Mesendoderm (in vitro differentiated cells): ENCODE measurements at regions not wholly inside any gene's neighbourhood (a gene's known extent, or its start where the extent isn't known, plus 50 kb on each side); places are given as distances from the start of the nearest gene placed in this dataset.
"Not testable (repeated sequence)": the region's sequence is repeated elsewhere in the genome, so short reads cannot be mapped to it uniquely, and the experiment has no call there.

Experiments used
- DNase-seq: peaks from one replicate; pipeline ENCODE4 v3.0.0; 2013
- H2AK5ac ChIP-seq: 2 replicates; pipeline ENCODE4 v1.6.1; 2013; ENCODE audit warnings: low read length, inconsistent platforms
- H2BK120ac ChIP-seq: 2 replicates; pipeline ENCODE4 v1.6.1; 2013; ENCODE audit warnings: low read depth, mild to moderate bottlenecking, low read length, moderate library complexity, mixed read lengths
- H2BK15ac ChIP-seq: replicated peaks from 2 replicates; pipeline ENCODE4 v1.6.1; 2013; ENCODE audit warnings: low read depth, mild to moderate bottlenecking, moderate library complexity
- H2BK5ac ChIP-seq: 2 replicates; pipeline ENCODE4 v1.6.1; 2013; ENCODE audit warnings: low read length, inconsistent platforms
- H3K18ac ChIP-seq: 2 replicates; pipeline ENCODE4 v1.6.1; 2013; ENCODE audit warnings: mild to moderate bottlenecking, low read length, mixed read lengths
- H3K23ac ChIP-seq: one replicate; pipeline ENCODE4 v1.6.1; 2013; ENCODE audit warnings: low read length
- H3K27ac ChIP-seq: 2 replicates; pipeline ENCODE4 v1.5.1; 2013; ENCODE audit warnings: low read depth, mild to moderate bottlenecking, inconsistent platforms, low read length, moderate library complexity
- H3K27me3 ChIP-seq: 2 replicates; pipeline ENCODE4 v1.6.1; 2013; ENCODE audit warnings: low read length, control low read depth, mild to moderate bottlenecking, inconsistent platforms; ENCODE audit not compliant: insufficient read depth, poor library complexity
- H3K36me3 ChIP-seq: 2 replicates; pipeline ENCODE4 v1.6.1; 2013; ENCODE audit warnings: low read length, inconsistent platforms; ENCODE audit not compliant: control insufficient read depth, insufficient read depth
- H3K4ac ChIP-seq: one replicate; pipeline ENCODE4 v1.6.1; 2013; ENCODE audit warnings: low read depth, mild to moderate bottlenecking, low read length, moderate library complexity
- H3K4me1 ChIP-seq: 2 replicates; pipeline ENCODE4 v1.6.1; 2013; ENCODE audit warnings: low read depth, low read length, inconsistent platforms; ENCODE audit not compliant: control insufficient read depth
- H3K4me2 ChIP-seq: 2 replicates; pipeline ENCODE4 v1.6.1; 2013; ENCODE audit warnings: low read length
- H3K4me3 ChIP-seq: 2 replicates; pipeline ENCODE4 v1.5.1; 2013; ENCODE audit warnings: mild to moderate bottlenecking, low read length
- H3K56ac ChIP-seq: one replicate; pipeline ENCODE4 v1.6.1; 2013; ENCODE audit warnings: low read length
- H3K79me1 ChIP-seq: 2 replicates; pipeline ENCODE4 v1.6.1; 2013; ENCODE audit warnings: low read length, inconsistent platforms
- H3K79me2 ChIP-seq: 2 replicates; pipeline ENCODE4 v1.6.1; 2013; ENCODE audit warnings: mild to moderate bottlenecking, low read length; ENCODE audit not compliant: control insufficient read depth, insufficient read depth
- H3K9ac ChIP-seq: 2 replicates; pipeline ENCODE4 v1.6.1; 2013; ENCODE audit warnings: low read length, inconsistent platforms
- H4K5ac ChIP-seq: one replicate; pipeline ENCODE4 v1.6.1; 2013; ENCODE audit warnings: low read length
- H4K8ac ChIP-seq: one replicate; pipeline ENCODE4 v1.6.1; 2013; ENCODE audit warnings: low read depth, mild to moderate bottlenecking, control low read depth, low read length, moderate library complexity
- WGBS: extraction: QIAGEN DNeasy Blood & Tissue Kit; methylation state at CpG from one replicate; pipeline ENCODE4 v1.1.7; 2013; ENCODE audit warnings: low lambda C conversion rate, missing lambda C conversion rate; ENCODE audit not compliant: insufficient coverage; ENCODE audit errors: extremely low coverage; 5-methylcytosine and 5-hydroxymethylcytosine counted together

DNA sequence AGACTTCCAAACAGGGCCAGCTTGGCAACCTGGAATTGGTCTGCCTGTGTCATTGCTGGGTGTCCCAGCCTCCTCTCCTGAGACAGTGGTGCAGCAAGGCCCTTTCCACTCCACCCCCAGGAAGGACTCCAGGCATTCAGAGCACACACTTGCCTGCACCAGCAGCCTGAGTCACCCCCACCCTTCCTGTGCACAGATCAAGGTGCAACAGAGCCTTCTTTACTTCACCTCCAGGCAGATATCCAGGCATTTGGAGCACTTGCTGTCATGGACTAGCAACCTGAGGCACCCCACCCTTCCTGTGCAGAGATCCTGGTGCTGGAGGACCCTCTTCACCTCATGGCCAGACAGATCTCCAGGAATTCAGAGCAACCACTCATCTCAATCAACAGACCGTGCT lies 135.8 kb downstream of the GASK1B start:
- H3K4ac ChIP-seq: no peak overlapping the region
- no peak overlapping the region for H3K23ac ChIP-seq
- no peak for DNase-seq
- H3K79me2 ChIP-seq: no peaks in the 10 kb centered on the region
- H3K4me3 ChIP-seq: no peak overlapping the region
- no peak overlapping the region for H2BK15ac ChIP-seq
- no peak overlapping the region for H2AK5ac ChIP-seq
- no peaks in the 10 kb centered on the region for H3K4me1 ChIP-seq
- H3K9ac ChIP-seq: no peak overlapping the region
- H3K4me2 ChIP-seq: no peak overlapping the region
- no peak overlapping the region for H4K5ac ChIP-seq
- WGBS: no CpG with 5 or more reads among the region's 1 CpG
- no peak overlapping the region for H3K27ac ChIP-seq
- no peak overlapping the region for H2BK120ac ChIP-seq
- H3K56ac ChIP-seq: no peak overlapping the region
- H3K36me3 ChIP-seq: no peaks in the 10 kb centered on the region
- H3K27me3 ChIP-seq: no peaks in the 10 kb centered on the region
- H3K79me1 ChIP-seq: no peaks in the 10 kb centered on the region
- no peak overlapping the region for H4K8ac ChIP-seq
- H3K18ac ChIP-seq: no peak overlapping the region
- H2BK5ac ChIP-seq: no peak overlapping the region

DNA sequence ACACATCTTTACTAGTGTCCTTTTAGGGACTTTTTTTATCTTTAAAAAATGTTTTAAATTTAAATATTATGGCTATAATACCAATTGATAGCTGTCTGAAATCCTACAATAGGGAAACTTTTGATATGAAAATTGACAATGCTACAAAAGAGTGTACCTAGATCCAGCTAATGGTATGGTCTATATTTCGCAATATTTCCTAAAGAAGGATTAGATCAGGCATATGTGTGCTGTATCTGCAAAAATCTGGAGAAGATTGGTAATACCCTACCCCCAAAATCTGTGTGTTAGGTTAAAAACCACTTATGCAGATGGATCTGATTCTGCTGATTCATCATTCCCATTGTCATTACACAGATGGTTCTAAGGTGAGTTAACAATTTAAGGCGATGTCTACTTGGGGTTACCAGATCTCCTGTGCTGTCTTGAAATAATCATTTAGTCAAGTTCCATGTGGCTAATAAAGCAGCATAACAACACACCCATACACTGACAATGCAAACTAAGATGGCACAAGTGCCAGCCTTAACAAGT lies 137.1 kb downstream of the GASK1B start:
- no peaks in the 10 kb centered on the region for H3K27me3 ChIP-seq
- H2BK15ac ChIP-seq: no peak overlapping the region
- no peak overlapping the region for H3K4ac ChIP-seq
- H3K56ac ChIP-seq: no peak overlapping the region
- no peak for DNase-seq
- H3K18ac ChIP-seq: no peak overlapping the region
- H3K23ac ChIP-seq: no peak overlapping the region
- H3K4me1 ChIP-seq: no peaks in the 10 kb centered on the region
- no peaks in the 10 kb centered on the region for H3K79me2 ChIP-seq
- no peak overlapping the region for H4K8ac ChIP-seq
- H3K4me2 ChIP-seq: no peak overlapping the region
- WGBS: no CpG with 5 or more reads among the region's 2 CpGs
- no peak overlapping the region for H4K5ac ChIP-seq
- no peak overlapping the region for H3K4me3 ChIP-seq
- H3K27ac ChIP-seq: no peak overlapping the region
- H2BK5ac ChIP-seq: no peak overlapping the region
- H2AK5ac ChIP-seq: no peak overlapping the region
- no peak overlapping the region for H2BK120ac ChIP-seq
- no peaks in the 10 kb centered on the region for H3K79me1 ChIP-seq
- no peak overlapping the region for H3K9ac ChIP-seq
- no peaks in the 10 kb centered on the region for H3K36me3 ChIP-seq

DNA sequence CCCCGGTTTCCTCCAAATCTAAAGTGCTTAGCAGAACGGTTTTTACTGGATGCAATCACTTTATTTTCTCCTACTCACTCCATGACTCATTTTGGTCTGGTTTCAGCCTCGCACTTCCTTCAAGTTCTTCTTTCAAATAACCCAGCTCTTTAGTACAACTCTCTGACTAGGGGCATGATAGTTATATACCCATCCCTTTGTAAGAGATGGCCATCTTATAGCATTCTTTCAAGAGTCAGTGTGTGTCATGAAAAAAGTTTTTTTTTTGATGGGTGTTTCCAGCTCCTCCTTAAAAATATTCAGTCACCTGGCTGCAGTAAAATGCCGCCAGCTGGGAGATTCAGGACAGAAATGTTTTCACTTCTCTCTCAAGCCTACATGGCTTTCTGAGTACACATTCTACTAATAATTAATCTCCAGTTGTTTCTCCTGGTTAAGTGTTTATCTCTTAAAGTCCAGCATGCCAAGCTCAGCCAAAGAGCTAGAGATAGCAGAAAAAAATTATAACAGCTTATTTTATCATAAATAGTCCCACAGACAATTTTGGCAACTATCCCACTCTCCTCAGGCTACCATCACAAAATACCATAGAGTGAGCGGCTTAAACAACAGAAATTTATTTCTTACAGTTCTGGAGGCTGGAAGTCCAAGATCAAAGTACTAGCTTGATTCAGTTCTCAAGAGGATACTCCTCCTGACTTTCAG lies 139.3 kb downstream of the GASK1B start:
- H2BK5ac ChIP-seq: no peak overlapping the region

GRCh38 chr4:158032733-158033415 lies 140.0 kb downstream of the GASK1B start:
- H3K18ac ChIP-seq: no peak overlapping the region
- H3K4ac ChIP-seq: no peak overlapping the region
- no peaks in the 10 kb centered on the region for H3K79me2 ChIP-seq
- DNase-seq: no peak
- H2BK5ac ChIP-seq: no peak overlapping the region
- H3K9ac ChIP-seq: no peak overlapping the region
- no peak overlapping the region for H3K56ac ChIP-seq
- no peak overlapping the region for H2AK5ac ChIP-seq
- no peak overlapping the region for H2BK15ac ChIP-seq
- no peak overlapping the region for H3K4me2 ChIP-seq
- H3K36me3 ChIP-seq: no peaks in the 10 kb centered on the region
- no peak overlapping the region for H3K27ac ChIP-seq
- H3K4me1 ChIP-seq: no peaks in the 10 kb centered on the region
- no peak overlapping the region for H3K23ac ChIP-seq
- no peak overlapping the region for H4K8ac ChIP-seq
- H3K79me1 ChIP-seq: no peaks in the 10 kb centered on the region
- WGBS: 100% methylated on average over 1 of the region's 4 CpGs
- no peak overlapping the region for H4K5ac ChIP-seq
- H3K4me3 ChIP-seq: no peak overlapping the region
- H2BK120ac ChIP-seq: no peak overlapping the region
- H3K27me3 ChIP-seq: no peaks in the 10 kb centered on the region

More for the DNA sequence above, 139.3 kb downstream of the GASK1B start:
- Histone ChIP-seq H3K27ac (no peak overlapping the region), H3K4me2 (no peak overlapping the region), H3K23ac (no peak overlapping the region), H3K4ac (no peak overlapping the region), H3K36me3 (no peaks in the 10 kb centered on the region), H3K4me3 (no peak overlapping the region), H3K56ac (no peak overlapping the region), H3K27me3 (no peaks in the 10 kb centered on the region), H4K5ac (no peak overlapping the region), H2BK15ac (no peak overlapping the region), H3K4me1 (no peaks in the 10 kb centered on the region), H3K79me2 (no peaks in the 10 kb centered on the region), H3K79me1 (no peaks in the 10 kb centered on the region), H3K18ac (no peak overlapping the region), H3K9ac (no peak overlapping the region), H2BK120ac (no peak overlapping the region), H2AK5ac (no peak overlapping the region), H4K8ac (no peak overlapping the region)
- no peak for DNase-seq
- no CpG with 5 or more reads among the region's 5 CpGs for WGBS

- not testable (repeated sequence) for H3K36me3 ChIP-seq, H3K18ac ChIP-seq, DNase-seq, H2BK15ac ChIP-seq, H3K4me2 ChIP-seq, H2AK5ac ChIP-seq, H2BK5ac ChIP-seq, H4K8ac ChIP-seq, H3K4ac ChIP-seq, H4K5ac ChIP-seq, H3K27ac ChIP-seq, H3K23ac ChIP-seq, H3K79me2 ChIP-seq, H3K56ac ChIP-seq, H3K79me1 ChIP-seq, H3K9ac ChIP-seq, H3K4me3 ChIP-seq, H3K4me1 ChIP-seq, H3K27me3 ChIP-seq, H2BK120ac ChIP-seq
Observed at GRCh38 chr4:158028381-158028780, 144.4 kb downstream of the GASK1B start.
